Neural progenitor cell (in vitro differentiated cells): ENCODE measurements at regions not wholly inside any gene's neighbourhood (a gene's known extent, or its start where the extent isn't known, plus 50 kb on each side); places are given as distances from the start of the nearest gene placed in this dataset.
"Not testable (repeated sequence)": the region's sequence is repeated elsewhere in the genome, so short reads cannot be mapped to it uniquely, and the experiment has no call there.

Experiments used
- CTCF ChIP-seq: fragments of 200-600 bp; sonication (generic); IDR thresholded peaks from 2 replicates; pipeline ENCODE4 v1.5.1; 2017; ENCODE audit warnings: antibody characterized with exemption, mild to moderate bottlenecking
- EZH2 ChIP-seq: fragments of 200-600 bp; sonication (generic); IDR thresholded peaks from 2 replicates; pipeline ENCODE4 v1.6.1; 2017; ENCODE audit warnings: antibody characterized with exemption, mild to moderate bottlenecking, moderate library complexity
- EZH2phosphoT487 ChIP-seq: fragments of 200-600 bp; sonication (generic); IDR thresholded peaks from 2 replicates; pipeline ENCODE4 v1.6.1; 2017; ENCODE audit warnings: antibody characterized with exemption

- TF ChIP-seq EZH2phosphoT487, CTCF, EZH2: not testable (repeated sequence)
Observed at GRCh38 chr12:96086190-96086589, 50.8 kb upstream of the LTA4H start.
